ENCODE measurements at regions not wholly inside any gene's neighbourhood (a gene's known extent, or its start where the extent isn't known, plus 50 kb on each side); places are given as distances from the start of the nearest gene placed in this dataset.

DNA sequence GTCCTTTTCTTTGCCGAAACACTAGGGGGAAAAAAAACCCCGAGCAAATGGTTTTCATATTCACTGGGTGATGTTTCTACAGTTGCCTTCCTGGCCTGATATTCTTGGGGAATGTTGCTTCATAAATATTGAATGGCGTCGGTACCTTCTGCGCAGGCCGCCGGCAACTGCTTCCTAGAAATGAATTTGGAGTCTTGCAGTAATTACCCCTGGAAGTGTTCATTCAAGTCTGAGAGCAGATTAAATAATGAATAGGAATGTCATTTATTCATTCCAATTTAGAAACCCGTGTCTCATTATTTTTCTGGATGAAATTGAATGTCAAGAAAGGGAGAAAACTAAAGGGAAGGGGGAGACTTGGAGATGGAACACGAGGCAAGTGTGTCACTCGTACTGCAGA lies 179.4 kb upstream of the KCNG1 start:
- TF ChIP-seq EZH2 (IDR thresholded peaks at IDR 0.05; ENCODE audit: borderline replicate concordance, low read depth, low read length, severe bottlenecking), result no peak
- no peak for TF ChIP-seq POLR2A (IDR thresholded peaks at IDR 0.05; ENCODE audit: low read depth, low read length)
- no peak for TF ChIP-seq GATA2 (IDR thresholded peaks at IDR 0.05; ENCODE audit: insufficient read depth, insufficient read length, low read depth, low read length)
- no peak for TF ChIP-seq FOS (IDR thresholded peaks at IDR 0.05; ENCODE audit: borderline replicate concordance, insufficient read depth, low read length)
- TF ChIP-seq POLR2AphosphoS5 (IDR thresholded peaks at IDR 0.05; ENCODE audit: insufficient read depth, low read depth, low read length), result no peak
- TF ChIP-seq, protein P1, sequence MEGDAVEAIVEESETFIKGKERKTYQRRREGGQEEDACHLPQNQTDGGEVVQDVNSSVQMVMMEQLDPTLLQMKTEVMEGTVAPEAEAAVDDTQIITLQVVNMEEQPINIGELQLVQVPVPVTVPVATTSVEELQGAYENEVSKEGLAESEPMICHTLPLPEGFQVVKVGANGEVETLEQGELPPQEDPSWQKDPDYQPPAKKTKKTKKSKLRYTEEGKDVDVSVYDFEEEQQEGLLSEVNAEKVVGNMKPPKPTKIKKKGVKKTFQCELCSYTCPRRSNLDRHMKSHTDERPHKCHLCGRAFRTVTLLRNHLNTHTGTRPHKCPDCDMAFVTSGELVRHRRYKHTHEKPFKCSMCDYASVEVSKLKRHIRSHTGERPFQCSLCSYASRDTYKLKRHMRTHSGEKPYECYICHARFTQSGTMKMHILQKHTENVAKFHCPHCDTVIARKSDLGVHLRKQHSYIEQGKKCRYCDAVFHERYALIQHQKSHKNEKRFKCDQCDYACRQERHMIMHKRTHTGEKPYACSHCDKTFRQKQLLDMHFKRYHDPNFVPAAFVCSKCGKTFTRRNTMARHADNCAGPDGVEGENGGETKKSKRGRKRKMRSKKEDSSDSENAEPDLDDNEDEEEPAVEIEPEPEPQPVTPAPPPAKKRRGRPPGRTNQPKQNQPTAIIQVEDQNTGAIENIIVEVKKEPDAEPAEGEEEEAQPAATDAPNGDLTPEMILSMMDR (IDR thresholded peaks at IDR 0.05; ENCODE audit: extremely low read depth in 1 of 2, insufficient read depth in 1 of 2, low read depth in 1 of 2, low read length in 2 of 2), result no peak
- TF ChIP-seq JUN (IDR thresholded peaks at IDR 0.05; ENCODE audit: borderline replicate concordance, insufficient read depth, insufficient read length, low read depth), result no peak
- no peak for TF ChIP-seq MYC (IDR thresholded peaks at IDR 0.05; ENCODE audit: low read depth, low read length)
